Cerebellar cortex (tissue), 1 donor: ENCODE measurements at regions not wholly inside any gene's neighbourhood (a gene's known extent, or its start where the extent isn't known, plus 50 kb on each side); places are given as distances from the start of the nearest gene placed in this dataset.
A peak's percentile ranks its signal among the peaks of the same experiment; 100 is the strongest.

Experiments used
- DNase-seq: peaks from one replicate; pipeline ENCODE4 v3.0.0-alpha.2; 2015; ENCODE audit warnings: low spot score

- no peak for DNase-seq
Observed at GRCh38 chr15:62983956-62984355, 58.6 kb upstream of the TPM1 start.

GRCh38 chr15:62985768-62986167, 56.8 kb upstream of the TPM1 start:
- peak; percentile 78 for DNase-seq

DNA sequence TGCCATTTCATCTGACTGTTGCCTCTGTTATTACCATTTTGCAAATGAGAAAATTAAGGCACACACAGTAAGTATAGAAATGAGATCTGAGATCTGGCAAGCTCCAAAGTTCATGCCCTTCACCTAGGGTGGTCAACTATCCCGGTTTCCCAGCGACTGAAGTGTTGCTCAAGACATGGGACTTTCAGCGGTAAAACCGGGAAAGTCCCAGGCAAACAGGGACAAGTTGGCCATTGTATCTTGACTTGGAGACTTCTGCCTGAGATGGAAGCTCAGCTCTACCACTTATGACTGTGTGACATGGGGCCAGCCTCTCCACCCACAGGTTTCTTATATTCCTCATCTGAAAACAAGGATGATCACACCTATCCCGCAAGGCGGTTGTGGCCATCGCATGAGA, 55.6 kb upstream of the TPM1 start:
- no peak for DNase-seq

GRCh38 chr15:62988701-62989100, 53.8 kb upstream of the TPM1 start:
- no peak for DNase-seq

GRCh38 chr15:62989366-62990055, 53.0 kb upstream of the TPM1 start:
- DNase-seq, result no peak

- DNase-seq, result no peak
Observed at GRCh38 chr15:62991698-62992097, 50.8 kb upstream of the TPM1 start.

GRCh38 chr15:62992302-62992701, 50.2 kb upstream of the TPM1 start:
- DNase-seq, result no peak
